GM18909 (cell line): ENCODE measurements at regions not wholly inside any gene's neighbourhood (a gene's known extent, or its start where the extent isn't known, plus 50 kb on each side); places are given as distances from the start of the nearest gene placed in this dataset.

Source experiments
- ATAC-seq: cut with Tn5 transposase; IDR thresholded peaks from one replicate; pipeline ENCODE4 v1.9.1; 2021; ENCODE audit warnings: mild to moderate bottlenecking; ENCODE audit not compliant: unreplicated experiment, poor library complexity

- no peak for ATAC-seq
Observed at GRCh38 chr10:131478377-131478989, 167.0 kb upstream of the TCERG1L start.

- no peak for ATAC-seq
Observed at GRCh38 chr10:131480066-131480465, 168.5 kb upstream of the TCERG1L start.

DNA sequence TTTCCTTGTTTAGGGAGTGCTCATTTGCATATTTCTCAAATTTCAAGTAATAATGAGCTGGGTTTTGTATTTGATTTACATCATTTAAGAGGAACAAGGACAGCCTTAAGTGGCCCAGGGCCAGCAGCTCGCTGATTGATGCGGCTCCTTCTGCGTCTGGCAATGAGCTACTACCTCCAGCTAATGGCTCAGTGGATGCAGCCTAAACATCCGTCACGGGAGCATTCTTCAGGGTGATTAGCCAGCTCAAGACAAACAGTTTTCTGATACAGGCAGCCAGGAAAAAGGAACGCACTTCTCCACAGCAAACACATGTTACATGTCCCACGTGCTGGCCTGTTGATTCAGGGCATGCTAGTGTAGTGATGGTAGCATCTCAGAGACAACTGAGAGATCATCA, 169.3 kb upstream of the TCERG1L start:
- ATAC-seq: no peak

DNA sequence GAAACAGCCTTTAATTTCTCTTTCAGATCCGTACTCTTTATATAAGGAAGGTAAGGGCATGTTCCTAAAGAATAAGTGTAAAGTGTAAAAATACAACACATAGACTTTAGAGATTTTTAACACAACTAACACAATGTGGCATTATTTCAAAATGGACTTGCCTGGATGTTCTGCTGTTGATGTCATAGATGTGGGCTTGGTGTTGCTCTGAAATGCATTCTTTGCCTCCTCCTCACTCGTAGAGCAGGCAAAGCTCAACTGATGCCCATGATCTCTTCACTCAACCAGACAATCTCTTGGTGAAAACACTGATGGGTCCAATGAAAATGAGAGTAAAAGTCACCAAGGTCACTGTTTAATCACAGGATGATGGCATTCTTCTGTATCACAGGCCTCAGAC, 174.2 kb upstream of the TCERG1L start:
- ATAC-seq: no peak

DNA sequence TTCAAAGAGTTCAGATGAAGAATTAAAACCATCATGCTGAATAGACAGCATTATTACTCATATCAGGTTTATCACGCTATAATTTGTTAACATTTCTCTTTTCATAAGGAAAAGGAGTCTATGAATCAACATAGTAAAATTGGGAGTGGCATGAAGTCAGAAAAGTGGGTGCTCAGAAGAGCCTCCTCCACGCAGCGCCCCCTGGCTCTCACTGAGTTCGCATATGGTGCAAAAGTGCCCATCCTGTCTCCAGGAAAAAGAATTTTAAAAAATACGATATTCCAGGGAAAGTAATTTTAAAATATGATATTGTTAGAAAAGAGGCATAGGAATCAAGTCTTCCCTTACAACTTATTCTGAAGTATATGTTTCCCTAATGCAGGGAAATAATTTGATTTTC, 176.3 kb upstream of the TCERG1L start:
- ATAC-seq: no peak

- no peak for ATAC-seq
Observed at GRCh38 chr10:131490991-131491594, 179.6 kb upstream of the TCERG1L start.

DNA sequence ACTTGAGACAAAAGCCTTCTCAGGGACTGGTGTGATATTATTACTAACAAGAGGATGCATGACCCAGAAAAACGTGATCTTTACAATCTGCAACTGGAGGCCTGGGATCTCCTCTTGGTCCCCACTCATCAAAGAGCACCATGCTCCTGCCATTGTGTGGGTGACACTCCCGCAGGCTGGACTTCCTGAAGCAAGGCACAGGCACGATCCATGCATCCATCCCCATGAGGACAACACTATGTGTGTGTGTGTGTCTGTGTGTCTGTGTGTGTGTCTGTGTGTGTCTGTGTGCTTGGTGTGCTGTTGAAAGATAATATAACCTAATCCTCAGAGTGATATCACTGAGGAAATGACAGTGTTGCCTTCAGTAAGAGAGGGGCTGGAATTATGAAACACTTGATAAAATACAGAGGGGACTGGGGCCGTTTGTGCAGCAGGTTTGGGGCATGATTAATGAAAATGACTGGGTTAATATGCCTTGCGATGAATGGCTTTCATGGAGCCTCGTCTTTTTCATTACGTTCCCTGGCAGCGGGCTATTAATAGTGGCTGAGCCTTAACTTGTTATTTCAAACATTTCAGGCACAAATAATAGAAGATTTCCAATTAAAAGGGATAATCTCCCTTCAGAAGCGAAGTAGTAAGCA, 180.8 kb upstream of the TCERG1L start:
- ATAC-seq: no peak

DNA sequence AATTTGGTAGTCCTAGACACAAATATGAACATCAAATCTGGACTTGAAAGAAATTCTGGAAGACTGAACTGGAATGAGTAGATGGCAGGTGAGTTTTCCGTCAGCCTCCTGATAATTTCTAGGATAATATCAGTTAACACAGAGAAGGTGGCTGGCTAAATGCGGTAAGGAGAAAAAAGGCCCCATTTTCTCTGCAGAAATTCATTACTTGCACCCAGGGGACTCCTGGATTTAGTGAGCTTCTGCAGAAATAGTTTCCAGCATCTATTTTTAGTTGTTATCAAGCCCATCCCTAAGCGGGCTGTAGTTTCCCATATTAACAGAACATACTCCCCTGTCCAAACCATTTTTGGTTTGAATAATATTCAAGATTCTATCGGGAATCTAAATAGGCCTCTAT, 181.9 kb upstream of the TCERG1L start:
- no peak for ATAC-seq

- no peak for ATAC-seq
Observed at GRCh38 chr10:131494451-131494850, 182.9 kb upstream of the TCERG1L start.

GRCh38 chr10:131495224-131495623, 183.7 kb upstream of the TCERG1L start:
- ATAC-seq: no peak

DNA sequence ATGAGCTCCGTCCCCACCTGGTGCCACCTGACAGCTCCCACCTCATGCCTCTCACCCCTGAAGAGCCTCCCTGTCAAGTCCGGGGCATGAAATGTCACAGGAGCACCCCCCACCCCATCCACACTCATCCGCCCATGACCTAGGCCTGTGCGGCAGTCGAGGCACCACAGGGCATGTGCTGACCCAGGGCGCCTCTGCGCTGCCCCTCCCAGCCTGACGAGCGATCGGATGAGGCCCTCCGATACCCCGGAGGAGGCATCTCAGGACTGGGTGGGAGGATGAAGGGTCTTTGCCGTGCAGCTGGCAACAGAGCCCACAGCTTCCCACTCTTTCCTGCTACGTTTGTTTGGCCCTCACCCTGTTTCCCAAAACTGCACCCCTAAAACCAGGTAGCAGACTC, 184.4 kb upstream of the TCERG1L start:
- no peak for ATAC-seq

DNA sequence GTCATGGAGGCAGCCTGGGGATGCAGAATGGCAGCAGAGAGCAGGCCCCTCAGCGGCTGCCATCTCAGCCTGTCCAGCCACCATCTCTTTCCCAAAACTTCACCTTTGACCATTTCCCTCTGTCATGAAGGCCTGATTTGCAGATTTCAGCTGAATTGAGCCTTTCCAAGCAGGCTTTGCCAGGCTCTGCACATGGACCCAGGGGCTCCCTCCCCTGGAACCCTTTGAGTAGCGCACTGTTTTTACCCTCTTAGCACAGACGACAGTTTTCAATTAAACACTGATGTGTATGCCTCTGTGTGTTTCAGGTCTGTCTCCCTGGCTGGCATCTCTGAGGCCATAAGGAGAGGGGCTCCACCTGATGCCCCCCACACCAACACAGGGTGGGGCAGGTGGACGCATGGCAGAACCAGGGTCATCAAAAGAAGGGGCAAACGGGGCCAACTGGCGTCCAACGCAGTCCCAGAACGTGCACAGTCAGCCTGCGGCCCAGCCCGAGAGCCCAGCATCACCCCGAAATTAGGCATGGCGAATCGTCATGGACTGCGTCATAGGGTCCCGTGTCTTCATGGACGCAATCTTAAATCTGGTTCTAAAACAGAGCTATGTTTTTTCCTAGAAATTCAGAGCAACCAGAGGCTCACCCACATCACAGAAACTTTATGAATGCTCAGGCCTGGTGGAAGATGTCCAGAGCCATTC, 185.0 kb upstream of the TCERG1L start:
- ATAC-seq: no peak

GRCh38 chr10:131499566-131499965, 188.0 kb upstream of the TCERG1L start:
- ATAC-seq: no peak

- ATAC-seq: no peak
Observed at GRCh38 chr10:131500181-131500580, 188.7 kb upstream of the TCERG1L start.

GRCh38 chr10:131500892-131501291, 189.4 kb upstream of the TCERG1L start:
- no peak for ATAC-seq

- ATAC-seq: no peak
Observed at GRCh38 chr10:131503992-131504391, 192.5 kb upstream of the TCERG1L start.

DNA sequence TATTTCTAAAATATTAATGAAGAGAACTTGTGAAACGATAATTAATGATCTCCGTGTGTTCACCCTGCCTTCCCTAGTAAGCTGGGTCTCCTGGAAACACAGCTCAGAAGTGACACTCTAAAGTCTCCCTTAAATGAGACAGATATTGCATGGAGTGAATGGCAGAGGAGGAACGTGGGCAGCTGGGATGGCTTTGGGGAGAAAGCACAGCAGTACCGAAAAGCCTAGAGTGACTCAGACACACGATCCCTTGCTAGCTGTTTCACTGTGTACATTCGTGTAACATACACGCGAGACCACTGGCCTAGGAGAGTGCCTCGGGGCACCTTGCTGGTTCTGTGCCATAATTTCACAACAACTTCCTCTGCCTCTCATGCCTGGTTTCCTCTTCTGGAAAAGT, 199.9 kb upstream of the TCERG1L start:
- no peak for ATAC-seq

- no peak for ATAC-seq
Observed at GRCh38 chr10:131512852-131513251, 201.3 kb upstream of the TCERG1L start.

- ATAC-seq: no peak
Observed at GRCh38 chr10:131513445-131513844, 201.9 kb upstream of the TCERG1L start.

- no peak for ATAC-seq
Observed at GRCh38 chr10:131513901-131514300, 202.4 kb upstream of the TCERG1L start.

DNA sequence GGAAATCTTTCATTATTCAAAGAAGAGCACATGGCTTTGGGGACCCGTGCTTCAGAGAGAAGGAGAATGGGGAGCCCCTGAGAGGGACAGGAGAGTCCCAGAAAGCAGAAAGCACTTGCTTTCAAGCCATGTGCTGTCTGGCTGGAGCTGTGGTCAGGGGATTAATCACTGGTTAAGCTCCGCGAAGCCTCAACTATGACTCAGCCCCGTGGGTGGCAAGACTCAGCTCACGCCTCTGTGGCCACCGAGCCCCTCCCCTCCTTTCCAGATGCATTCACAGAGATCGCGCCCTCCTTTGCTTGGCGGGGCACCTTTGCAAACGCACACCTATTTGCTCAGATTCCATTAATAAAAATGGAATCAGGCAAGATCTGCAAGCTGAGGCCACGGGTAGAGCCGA, 202.9 kb upstream of the TCERG1L start:
- ATAC-seq: no peak
